ENCODE measurements at regions not wholly inside any gene's neighbourhood (a gene's known extent, or its start where the extent isn't known, plus 50 kb on each side); places are given as distances from the start of the nearest gene placed in this dataset.

- 100% methylated on average over 1 of the region's 1 CpG for WGBS (ENCODE audit: insufficient coverage)
- H3K36me3 ChIP-seq (ENCODE audit: control insufficient read depth in 4 of 4, insufficient read depth in 4 of 4, low read length in 3 of 4) = no peaks in the 10 kb centered on the region
- ChIA-PET POLR2A (no interaction called here), CTCF (interaction anchor here (1.9 kb wide), 1 partner anchor 77 kb away, joined by 4 read pairs; no protein-coding TSS in a partner anchor)
- H3K9me3 ChIP-seq (ENCODE audit: control extremely low read depth in 1 of 5, control insufficient read depth in 4 of 5, insufficient read depth in 2 of 5, low read depth in 1 of 5, low read length in 4 of 5) = no peaks in the 10 kb centered on the region
- no peaks in the 10 kb centered on the region for H3K27me3 ChIP-seq (replicated peaks in 2 of 5; ENCODE audit: control insufficient read depth in 4 of 5, insufficient read depth in 5 of 5, low read length in 4 of 5)
- DNase-seq = no peak
- H3K4me1 ChIP-seq (ENCODE audit: control extremely low read depth in 1 of 4, control insufficient read depth in 4 of 4, insufficient read depth in 4 of 4, low read length in 3 of 4) = peaks cover 0 to 13% (median 1%) of the 10 kb centered on the region in 4 experiments
- no peak overlapping the region for H3K4me3 ChIP-seq (ENCODE audit: control insufficient read depth in 1 of 7, extremely low read depth in 1 of 7, insufficient read depth in 4 of 7, low read depth in 2 of 7, low read length in 6 of 7)
- no peak overlapping the region for H3K27ac ChIP-seq (ENCODE audit: insufficient read depth in 1 of 2, low read depth in 1 of 2, low read length in 2 of 2, poor library complexity in 1 of 2, severe bottlenecking in 2 of 2)
Observed at GRCh38 chr18:45444040-45444439, 171.2 kb upstream of the SLC14A2 start.

DNA sequence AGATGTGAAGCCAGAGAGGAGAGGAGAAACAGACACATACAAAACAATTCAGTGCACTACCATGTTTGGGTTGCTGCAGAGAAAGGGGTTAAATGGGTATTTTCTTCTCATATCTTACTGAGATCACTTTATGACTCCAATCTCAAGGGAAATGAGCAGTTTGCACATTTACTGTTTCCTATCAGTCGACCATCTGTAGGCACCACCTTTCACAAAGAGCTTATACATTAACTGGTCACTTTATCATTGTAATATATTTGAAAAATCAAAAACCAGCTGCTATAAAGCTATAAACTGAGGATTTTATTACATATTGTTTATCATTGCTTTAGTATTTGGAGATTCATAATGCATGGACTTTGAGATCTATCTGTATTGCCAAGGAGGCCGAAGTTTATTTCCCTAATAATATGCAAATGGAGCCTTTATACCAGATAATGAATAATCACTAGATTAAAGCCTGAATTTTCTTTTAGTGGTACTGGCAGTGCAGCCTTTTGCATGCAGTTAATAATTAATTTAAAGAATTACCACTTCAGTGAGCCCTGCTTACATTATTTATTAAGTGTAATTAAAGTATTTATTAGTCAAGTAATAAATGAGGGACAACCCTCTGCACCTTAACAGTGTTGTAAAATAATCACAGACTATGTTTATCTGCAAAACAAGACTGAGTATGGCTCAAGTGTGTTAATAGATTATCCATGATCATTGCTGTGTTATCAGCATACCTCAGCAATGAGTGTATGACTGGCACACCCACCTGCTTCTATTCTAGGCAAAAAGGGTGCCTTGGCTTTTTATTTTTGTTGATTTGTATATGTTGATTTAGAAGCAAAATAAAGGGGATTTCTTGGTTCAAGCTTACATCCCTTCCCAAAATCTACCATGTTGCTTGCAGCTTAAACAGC is 167.7 kb upstream of the SLC14A2 start:
- ChIA-PET POLR2A (no interaction called here), CTCF (no interaction called here)
- no peaks in the 10 kb centered on the region for H3K36me3 ChIP-seq (ENCODE audit: control insufficient read depth in 4 of 4, insufficient read depth in 4 of 4, low read length in 3 of 4)
- H3K27ac ChIP-seq (ENCODE audit: insufficient read depth in 1 of 2, low read depth in 1 of 2, low read length in 2 of 2, poor library complexity in 1 of 2, severe bottlenecking in 2 of 2) = no peak overlapping the region
- H3K4me3 ChIP-seq (ENCODE audit: control insufficient read depth in 1 of 7, extremely low read depth in 1 of 7, insufficient read depth in 4 of 7, low read depth in 2 of 7, low read length in 6 of 7) = no peak overlapping the region
- no CpG with 5 or more reads among the region's 2 CpGs for WGBS (ENCODE audit: insufficient coverage)
- no peaks in the 10 kb centered on the region for H3K27me3 ChIP-seq (replicated peaks in 2 of 5; ENCODE audit: control insufficient read depth in 4 of 5, insufficient read depth in 5 of 5, low read length in 4 of 5)
- no peak for DNase-seq
- H3K9me3 ChIP-seq (ENCODE audit: control extremely low read depth in 1 of 5, control insufficient read depth in 4 of 5, insufficient read depth in 2 of 5, low read depth in 1 of 5, low read length in 4 of 5) = no peaks in the 10 kb centered on the region
- no peaks in the 10 kb centered on the region for H3K4me1 ChIP-seq (ENCODE audit: control extremely low read depth in 1 of 4, control insufficient read depth in 4 of 4, insufficient read depth in 4 of 4, low read length in 3 of 4)

DNA sequence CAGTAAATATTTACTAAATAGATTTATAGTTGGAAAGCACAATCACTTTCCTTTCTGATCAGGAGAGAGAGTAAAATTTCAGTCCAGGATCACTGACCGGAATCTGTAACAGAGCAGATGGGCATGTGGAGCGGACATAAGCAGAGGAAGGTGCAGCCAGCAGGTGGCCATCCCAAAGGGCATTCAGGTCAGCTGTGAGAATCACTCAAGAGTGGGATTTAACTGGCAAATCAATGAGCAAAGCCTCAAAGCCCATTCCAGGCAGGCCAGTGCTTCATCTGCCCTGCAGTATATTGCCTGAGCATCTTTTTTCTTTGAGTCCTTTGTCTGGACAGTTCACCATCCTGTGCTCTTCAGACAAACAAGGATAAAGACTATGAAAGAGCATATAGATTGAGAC is 166.4 kb upstream of the SLC14A2 start:
- Histone ChIP-seq H3K36me3 (ENCODE audit: control insufficient read depth in 4 of 4, insufficient read depth in 4 of 4, low read length in 3 of 4) (no peaks in the 10 kb centered on the region), H3K9me3 (ENCODE audit: control extremely low read depth in 1 of 5, control insufficient read depth in 4 of 5, insufficient read depth in 2 of 5, low read depth in 1 of 5, low read length in 4 of 5) (no peaks in the 10 kb centered on the region), H3K4me1 (ENCODE audit: control extremely low read depth in 1 of 4, control insufficient read depth in 4 of 4, insufficient read depth in 4 of 4, low read length in 3 of 4) (no peaks in the 10 kb centered on the region), H3K27ac (ENCODE audit: insufficient read depth in 1 of 2, low read depth in 1 of 2, low read length in 2 of 2, poor library complexity in 1 of 2, severe bottlenecking in 2 of 2) (no peak overlapping the region), H3K27me3 (replicated peaks in 2 of 5; ENCODE audit: control insufficient read depth in 4 of 5, insufficient read depth in 5 of 5, low read length in 4 of 5) (no peaks in the 10 kb centered on the region), H3K4me3 (ENCODE audit: control insufficient read depth in 1 of 7, extremely low read depth in 1 of 7, insufficient read depth in 4 of 7, low read depth in 2 of 7, low read length in 6 of 7) (no peak overlapping the region)
- CTCF ChIA-PET = no interaction called here
- POLR2A ChIA-PET = no interaction called here
- DNase-seq = no peak
- 88% methylated on average over 1 of the region's 2 CpGs for WGBS (ENCODE audit: insufficient coverage)

- Histone ChIP-seq H3K4me3 (ENCODE audit: control insufficient read depth in 1 of 7, extremely low read depth in 1 of 7, insufficient read depth in 4 of 7, low read depth in 2 of 7, low read length in 6 of 7) (no peak overlapping the region), H3K4me1 (ENCODE audit: control extremely low read depth in 1 of 4, control insufficient read depth in 4 of 4, insufficient read depth in 4 of 4, low read length in 3 of 4) (no peaks in the 10 kb centered on the region), H3K27ac (ENCODE audit: insufficient read depth in 1 of 2, low read depth in 1 of 2, low read length in 2 of 2, poor library complexity in 1 of 2, severe bottlenecking in 2 of 2) (no peak overlapping the region), H3K36me3 (ENCODE audit: control insufficient read depth in 4 of 4, insufficient read depth in 4 of 4, low read length in 3 of 4) (no peaks in the 10 kb centered on the region), H3K9me3 (ENCODE audit: control extremely low read depth in 1 of 5, control insufficient read depth in 4 of 5, insufficient read depth in 2 of 5, low read depth in 1 of 5, low read length in 4 of 5) (no peaks in the 10 kb centered on the region), H3K27me3 (replicated peaks in 2 of 5; ENCODE audit: control insufficient read depth in 4 of 5, insufficient read depth in 5 of 5, low read length in 4 of 5) (no peaks in the 10 kb centered on the region)
- no peak for DNase-seq
- POLR2A ChIA-PET = no interaction called here
- CTCF ChIA-PET = no interaction called here
- 96% methylated on average over 5 of the region's 10 CpGs for WGBS (ENCODE audit: insufficient coverage)
Observed at GRCh38 chr18:45449418-45450227, 165.7 kb upstream of the SLC14A2 start.

GRCh38 chr18:45456090-45457021 is 158.9 kb upstream of the SLC14A2 start:
- POLR2A ChIA-PET = interaction anchor here (0.7 kb wide), 1 partner anchor 156 kb away, joined by 4 read pairs; no protein-coding TSS in a partner anchor

GRCh38 chr18:45458033-45458432 is 157.2 kb upstream of the SLC14A2 start:
- Histone ChIP-seq H3K36me3 (ENCODE audit: control insufficient read depth in 4 of 4, insufficient read depth in 4 of 4, low read length in 3 of 4) (no peaks in the 10 kb centered on the region), H3K4me1 (ENCODE audit: control extremely low read depth in 1 of 4, control insufficient read depth in 4 of 4, insufficient read depth in 4 of 4, low read length in 3 of 4) (peaks cover 0 to 9% (median 5%) of the 10 kb centered on the region in 4 experiments), H3K9me3 (ENCODE audit: control extremely low read depth in 1 of 5, control insufficient read depth in 4 of 5, insufficient read depth in 2 of 5, low read depth in 1 of 5, low read length in 4 of 5) (no peaks in the 10 kb centered on the region), H3K27ac (ENCODE audit: insufficient read depth in 1 of 2, low read depth in 1 of 2, low read length in 2 of 2, poor library complexity in 1 of 2, severe bottlenecking in 2 of 2) (no peak overlapping the region), H3K27me3 (replicated peaks in 2 of 5; ENCODE audit: control insufficient read depth in 4 of 5, insufficient read depth in 5 of 5, low read length in 4 of 5) (no peaks in the 10 kb centered on the region), H3K4me3 (ENCODE audit: control insufficient read depth in 1 of 7, extremely low read depth in 1 of 7, insufficient read depth in 4 of 7, low read depth in 2 of 7, low read length in 6 of 7) (no peak overlapping the region)
- WGBS (ENCODE audit: insufficient coverage) = 100% methylated on average over 1 of the region's 1 CpG
- CTCF ChIA-PET = no interaction called here
- POLR2A ChIA-PET = no interaction called here
- no peak for DNase-seq

More at GRCh38 chr18:45456090-45457021, 158.9 kb upstream of the SLC14A2 start:
- CTCF ChIA-PET = interaction anchor here (0.9 to 1.3 kb wide), 4 partner anchors 11 to 71 kb away, joined by 3 to 7 read pairs (median 3); no protein-coding TSS in a partner anchor
- WGBS (ENCODE audit: insufficient coverage) = 13% methylated on average over 1 of the region's 5 CpGs
- no peaks in the 10 kb centered on the region for H3K36me3 ChIP-seq (ENCODE audit: control insufficient read depth in 4 of 4, insufficient read depth in 4 of 4, low read length in 3 of 4)
- H3K4me3 ChIP-seq (ENCODE audit: control insufficient read depth in 1 of 7, extremely low read depth in 1 of 7, insufficient read depth in 4 of 7, low read depth in 2 of 7, low read length in 6 of 7) = no peak overlapping the region
- H3K9me3 ChIP-seq (ENCODE audit: control extremely low read depth in 1 of 5, control insufficient read depth in 4 of 5, insufficient read depth in 2 of 5, low read depth in 1 of 5, low read length in 4 of 5) = no peaks in the 10 kb centered on the region
- no peak overlapping the region for H3K27ac ChIP-seq (ENCODE audit: insufficient read depth in 1 of 2, low read depth in 1 of 2, low read length in 2 of 2, poor library complexity in 1 of 2, severe bottlenecking in 2 of 2)
- H3K4me1 ChIP-seq (ENCODE audit: control extremely low read depth in 1 of 4, control insufficient read depth in 4 of 4, insufficient read depth in 4 of 4, low read length in 3 of 4) = peaks cover 0 to 9% (median 5%) of the 10 kb centered on the region in 4 experiments
- no peaks in the 10 kb centered on the region for H3K27me3 ChIP-seq (replicated peaks in 2 of 5; ENCODE audit: control insufficient read depth in 4 of 5, insufficient read depth in 5 of 5, low read length in 4 of 5)
- DNase-seq = peak in 2 of 3 donors; percentile 42 to 78
